HCT116 (cell line): ENCODE measurements at regions not wholly inside any gene's neighbourhood (a gene's known extent, or its start where the extent isn't known, plus 50 kb on each side); places are given as distances from the start of the nearest gene placed in this dataset.

Experiments used
- ATAC-seq: fragments of 200-7000 bp; cut with Tn5 transposase; 2 replicates; pipeline ENCODE4 v1.9.1; 2020; ENCODE audit warnings: mild to moderate bottlenecking, moderate library complexity
- BruUV-seq: library from RNA; stranded (reverse); fragments of 400-500 nt; replicated peaks from 2 replicates; lab custom pipeline; 2021; lab: Mats Ljungman, UMichigan
- CTCF ChIA-PET: fragments of 300-600 bp; sonication (Branson Sonifier 250); formaldehyde crosslinking; loops from one replicate; lab custom pipeline; 2021; ENCODE audit warnings: antibody characterized with exemption; lab: Charles Lee
- POLR2A ChIA-PET: fragments of 300-600, 350-600 bp; sonication (Branson Sonifier 250); formaldehyde crosslinking; loops from one replicate; lab custom pipeline; 2021; ENCODE audit warnings: antibody characterized with exemption; lab: Charles Lee
- RAD21 ChIA-PET, 2 experiments: fragments of 300-600 bp; sonication (Branson Sonifier 250); formaldehyde crosslinking; loops; one replicate each; lab custom pipeline; 2023; ENCODE audit warnings: low total read pairs in 2 of 2; ENCODE audit not compliant: uncharacterized antibody in 2 of 2, unreplicated experiment in 2 of 2, low non-redundant PET in 1 of 2; lab: Charles Lee
- DNase-seq: peaks from one replicate; pipeline ENCODE4 v3.0.0-alpha.2; 2010; ENCODE audit warnings: low read depth, low spot score
- H2AFZ ChIP-seq: fragments of 200-600 bp; shearing (Covaris generic), sonication (generic); 2 replicates; pipeline ENCODE4 v1.6.1; 2017; ENCODE audit warnings: low read depth, mixed run types, mixed read lengths, antibody characterized with exemption, low read length; ENCODE audit not compliant: poor library complexity, severe bottlenecking
- H3K27ac ChIP-seq: 2 replicates; pipeline ENCODE4 v1.5.1; 2012; ENCODE audit warnings: low read depth, low read length
- H3K27me3 ChIP-seq: fragments of 200-600 bp; sonication (generic); 2 replicates; pipeline ENCODE4 v1.6.1; 2016; ENCODE audit warnings: mixed run types, low read length, mixed read lengths; ENCODE audit not compliant: insufficient read depth
- H3K36me3 ChIP-seq, 2 experiments: fragments of 200-500 bp in 1 of 2; fragments of 200-600 bp in 1 of 2; sonication (Bioruptor generic) in 1 of 2; sonication (generic) in 1 of 2; 2 replicates each; pipeline versions ENCODE4 v1.5.1 to v1.6.1; 2014 to 2016; ENCODE audit warnings: low read length in 2 of 2, inconsistent platforms in 1 of 2, mixed read lengths in 1 of 2, mixed run types in 1 of 2; ENCODE audit not compliant: insufficient read depth in 2 of 2, control insufficient read depth in 1 of 2
- H3K4me1 ChIP-seq, 2 experiments: fragments of 200-600 bp in 1 of 2; sonication (generic) in 1 of 2; 2 replicates each; pipeline versions ENCODE4 v1.5.1 to v1.6.1; 2012 to 2017; ENCODE audit warnings: low read length in 2 of 2, inconsistent platforms in 1 of 2, mild to moderate bottlenecking in 1 of 2, mixed read lengths in 1 of 2, mixed run types in 1 of 2, moderate library complexity in 1 of 2; ENCODE audit not compliant: insufficient read depth in 2 of 2, control insufficient read depth in 1 of 2
- H3K4me2 ChIP-seq: fragments of 200-600 bp; sonication (generic); 2 replicates; pipeline ENCODE4 v1.6.1; 2017; ENCODE audit warnings: mixed run types, low read length, mixed read lengths
- H3K4me3 ChIP-seq, 2 experiments: fragments of 200-600 bp in 1 of 2; sonication (generic) in 1 of 2; replicated peaks in 1 of 2; 2 replicates each; pipeline ENCODE4 v1.5.1; 2011 to 2016; ENCODE audit warnings: low read length in 2 of 2, control low read depth in 1 of 2, low read depth in 1 of 2, mild to moderate bottlenecking in 1 of 2, mixed read lengths in 1 of 2, mixed run types in 1 of 2
- H3K79me2 ChIP-seq: fragments of 200-600 bp; sonication (generic); 2 replicates; pipeline ENCODE4 v1.6.1; 2017; ENCODE audit warnings: mild to moderate bottlenecking, mixed run types, low read length, moderate library complexity, mixed read lengths; ENCODE audit not compliant: insufficient read depth
- H3K9ac ChIP-seq: fragments of 200-600 bp; sonication (generic); 2 replicates; pipeline ENCODE4 v1.6.1; 2016; ENCODE audit warnings: low read length, mixed read lengths
- H3K9me2 ChIP-seq: fragments of 200-600 bp; sonication (generic), shearing (Covaris generic); 2 replicates; pipeline ENCODE4 v1.6.1; 2017; ENCODE audit warnings: mixed run types, mild to moderate bottlenecking, moderate library complexity; ENCODE audit not compliant: insufficient read depth
- H3K9me3 ChIP-seq, 2 experiments: fragments of 200-500 bp in 1 of 2; fragments of 200-600 bp in 1 of 2; sonication (Bioruptor generic) in 1 of 2; sonication (generic) in 1 of 2; 2 replicates each; pipeline ENCODE4 v1.6.1; 2014 to 2017; ENCODE audit warnings: low read length in 2 of 2, mixed read lengths in 2 of 2, inconsistent platforms in 1 of 2, low read depth in 1 of 2, mild to moderate bottlenecking in 1 of 2, mixed run types in 1 of 2, moderate library complexity in 1 of 2; ENCODE audit not compliant: control insufficient read depth in 1 of 2, insufficient read depth in 1 of 2
- H4K20me1 ChIP-seq: fragments of 200-600 bp; sonication (generic), shearing (Covaris generic); 2 replicates; pipeline ENCODE4 v1.6.1; 2017; ENCODE audit warnings: mixed run types, mild to moderate bottlenecking, moderate library complexity; ENCODE audit not compliant: insufficient read depth
- EZH2 ChIP-seq: fragments of 200-600 bp; sonication (generic); IDR thresholded peaks from 2 replicates; pipeline ENCODE4 v1.6.1; 2017; ENCODE audit warnings: antibody characterized with exemption, mixed run types
- FOSL1 ChIP-seq: IDR thresholded peaks from 2 replicates; pipeline ENCODE4 v1.6.1; 2012; ENCODE audit warnings: low read depth
- JUND ChIP-seq: IDR thresholded peaks from 2 replicates; pipeline ENCODE4 v1.6.1; 2012
- RAD21 ChIP-seq: IDR thresholded peaks from 2 replicates; pipeline ENCODE4 v1.6.1; 2012; ENCODE audit warnings: low read depth, mild to moderate bottlenecking
- YY1 ChIP-seq: IDR thresholded peaks from 2 replicates; pipeline ENCODE4 v1.6.1; 2011; ENCODE audit warnings: low read length, low read depth, moderate library complexity, mild to moderate bottlenecking; ENCODE audit not compliant: insufficient replicate concordance; ENCODE audit errors: extremely low read depth
- ZFX ChIP-seq: fragments of 450-650 bp; IDR thresholded peaks from 2 replicates; pipeline ENCODE4 v1.6.1; 2017
- ZNF274 ChIP-seq: fragments of 200-500 bp; sonication (Bioruptor generic); IDR thresholded peaks from 2 replicates; pipeline ENCODE4 v1.6.1; 2014; ENCODE audit warnings: mild to moderate bottlenecking, low read depth, low read length, inconsistent platforms
- intact Hi-C: fragments of 100-400 bp; cut with micrococcal nuclease; formaldehyde crosslinking; loops from 2 replicates; pipeline ENCODE4 v1.10.0; 2022
- TF ChIP-seq, protein P1 (sequence below): IDR thresholded peaks from 2 replicates; pipeline ENCODE4 v1.6.1; 2012
- TF ChIP-seq, protein P2 (sequence below), 3 experiments: fragments of 200-600 bp in 1 of 3; sonication (generic) in 1 of 3; IDR thresholded peaks in 2 of 3; conservative IDR thresholded peaks in 1 of 3; 2 replicates each; pipeline ENCODE4 v1.5.1; 2012 to 2017; ENCODE audit warnings: low read depth in 2 of 3, low read length in 2 of 3, antibody characterized with exemption in 1 of 3, borderline replicate concordance in 1 of 3, control low read depth in 1 of 3, mild to moderate bottlenecking in 1 of 3, mixed read lengths in 1 of 3, mixed run types in 1 of 3, moderate library complexity in 1 of 3; ENCODE audit not compliant: insufficient read depth in 1 of 3

DNA sequence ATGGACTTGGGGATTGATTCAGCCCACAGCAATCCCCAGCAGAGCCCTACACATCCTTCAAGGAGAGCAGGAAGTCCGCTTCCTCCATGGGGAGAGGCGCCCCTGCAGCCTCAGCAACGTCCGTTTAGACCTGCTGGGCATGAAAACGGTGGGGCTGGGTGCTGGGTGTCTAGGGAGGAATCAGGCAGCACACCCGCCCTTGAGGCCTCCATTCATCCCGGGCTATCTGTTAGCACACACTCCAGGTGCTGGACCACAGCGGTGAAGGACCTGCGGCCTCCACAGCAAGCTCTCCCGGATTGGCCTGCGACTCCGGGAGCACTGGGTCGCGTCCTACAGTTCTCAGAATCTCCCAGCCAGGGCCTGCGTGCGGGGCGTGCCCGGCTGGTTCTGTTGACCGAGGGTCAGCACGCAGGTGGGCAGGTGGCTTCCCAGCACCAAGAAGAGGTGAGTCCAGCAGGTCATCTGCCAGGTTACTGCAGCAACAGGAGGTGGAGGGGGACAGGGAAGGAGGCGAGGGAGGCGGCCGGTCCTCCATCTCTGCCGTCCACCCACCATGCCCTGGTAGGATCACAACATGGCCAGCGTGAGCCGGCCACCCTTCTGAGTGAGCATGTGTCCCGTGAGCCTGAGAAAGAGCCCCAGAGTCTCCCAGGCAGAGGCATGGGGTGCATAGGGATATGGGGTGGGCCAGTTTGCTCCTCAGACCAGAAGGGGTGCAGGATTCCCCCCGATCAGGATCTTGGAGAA, 96.6 kb downstream of the RIPK4 start:
- no TSS peak for BruUV-seq
- H3K9me3 ChIP-seq = no peaks in the 10 kb centered on the region
- H3K4me3 ChIP-seq = no peak overlapping the region
- no peak for DNase-seq
- H4K20me1 ChIP-seq = no peaks in the 10 kb centered on the region
- no peak overlapping the region for H3K9ac ChIP-seq
- H3K27me3 ChIP-seq = no peaks in the 10 kb centered on the region
- POLR2A ChIA-PET = no interaction called here
- ATAC-seq = no peak
- no peak overlapping the region for H3K4me2 ChIP-seq
- no peak overlapping the region for H2AFZ ChIP-seq
- no peaks in the 10 kb centered on the region for H3K4me1 ChIP-seq
- CTCF ChIA-PET = no interaction called here
- no peaks in the 10 kb centered on the region for H3K9me2 ChIP-seq
- intact Hi-C loops = no loop called here
- H3K27ac ChIP-seq = no peak overlapping the region
- no peaks in the 10 kb centered on the region for H3K79me2 ChIP-seq
- RAD21 ChIA-PET = no interaction called here
- no peaks in the 10 kb centered on the region for H3K36me3 ChIP-seq
- TF ChIP-seq EZH2 (no peak), RAD21 (no peak), ZNF274 (no peak), FOSL1 (no peak), JUND (no peak)
- TF ChIP-seq, protein P1, sequence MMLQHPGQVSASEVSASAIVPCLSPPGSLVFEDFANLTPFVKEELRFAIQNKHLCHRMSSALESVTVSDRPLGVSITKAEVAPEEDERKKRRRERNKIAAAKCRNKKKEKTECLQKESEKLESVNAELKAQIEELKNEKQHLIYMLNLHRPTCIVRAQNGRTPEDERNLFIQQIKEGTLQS = no peak

DNA sequence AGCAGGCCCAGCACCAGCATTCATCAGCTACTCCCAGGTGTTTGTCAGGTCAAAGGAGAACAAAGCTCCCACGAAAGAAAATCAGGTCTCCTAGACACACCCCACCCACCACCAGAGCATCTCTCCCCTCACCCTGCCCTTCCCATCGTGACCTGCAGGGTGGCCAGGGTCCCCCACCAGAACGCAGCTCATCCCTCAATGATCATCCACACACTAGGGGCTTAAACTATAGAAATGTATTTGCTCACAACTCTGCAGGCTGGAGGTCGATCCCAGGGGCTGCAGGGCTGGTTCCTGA, 97.4 kb downstream of the RIPK4 start:
- CTCF ChIA-PET = no interaction called here
- H3K9me2 ChIP-seq = no peaks in the 10 kb centered on the region
- no peaks in the 10 kb centered on the region for H3K27me3 ChIP-seq
- no peaks in the 10 kb centered on the region for H3K79me2 ChIP-seq
- no peak overlapping the region for H3K4me3 ChIP-seq
- TF ChIP-seq ZFX (no peak), YY1 (no peak)
- TF ChIP-seq, protein P2, sequence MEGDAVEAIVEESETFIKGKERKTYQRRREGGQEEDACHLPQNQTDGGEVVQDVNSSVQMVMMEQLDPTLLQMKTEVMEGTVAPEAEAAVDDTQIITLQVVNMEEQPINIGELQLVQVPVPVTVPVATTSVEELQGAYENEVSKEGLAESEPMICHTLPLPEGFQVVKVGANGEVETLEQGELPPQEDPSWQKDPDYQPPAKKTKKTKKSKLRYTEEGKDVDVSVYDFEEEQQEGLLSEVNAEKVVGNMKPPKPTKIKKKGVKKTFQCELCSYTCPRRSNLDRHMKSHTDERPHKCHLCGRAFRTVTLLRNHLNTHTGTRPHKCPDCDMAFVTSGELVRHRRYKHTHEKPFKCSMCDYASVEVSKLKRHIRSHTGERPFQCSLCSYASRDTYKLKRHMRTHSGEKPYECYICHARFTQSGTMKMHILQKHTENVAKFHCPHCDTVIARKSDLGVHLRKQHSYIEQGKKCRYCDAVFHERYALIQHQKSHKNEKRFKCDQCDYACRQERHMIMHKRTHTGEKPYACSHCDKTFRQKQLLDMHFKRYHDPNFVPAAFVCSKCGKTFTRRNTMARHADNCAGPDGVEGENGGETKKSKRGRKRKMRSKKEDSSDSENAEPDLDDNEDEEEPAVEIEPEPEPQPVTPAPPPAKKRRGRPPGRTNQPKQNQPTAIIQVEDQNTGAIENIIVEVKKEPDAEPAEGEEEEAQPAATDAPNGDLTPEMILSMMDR (IDR thresholded peaks at IDR 0.05 in 2 of 3, conservative IDR thresholded peaks at IDR 0.05 in 1 of 3; ENCODE audit: borderline replicate concordance in 1 of 3, insufficient read depth in 1 of 3, low read depth in 2 of 3, low read length in 2 of 3) = 0 out of 6 replicates have a peak, but pooled peaks of 1 of the 3 experiments have one; percentile 8
- TF ChIP-seq, all 23 proteins: peak for 1
- Histone ChIP-seq H3K36me3 (no peaks in the 10 kb centered on the region), H4K20me1 (no peaks in the 10 kb centered on the region), H2AFZ (no peak overlapping the region), H3K4me1 (peaks cover under 1 to 6% of the 10 kb centered on the region in 2 experiments; a peak in 3 of 4 replicates), H3K27ac (no peak overlapping the region), H3K9me3 (no peaks in the 10 kb centered on the region), H3K4me2 (no peak overlapping the region), H3K9ac (no peak overlapping the region)
- no TSS peak for BruUV-seq
- DNase-seq (no peak), ATAC-seq (no peak)
- ChIA-PET POLR2A (no interaction called here), RAD21 (no interaction called here)
- intact Hi-C loops = no loop called here
